BJ (cell line): ENCODE measurements at regions not wholly inside any gene's neighbourhood (a gene's known extent, or its start where the extent isn't known, plus 50 kb on each side); places are given as distances from the start of the nearest gene placed in this dataset.

Experiments
- CTCF ChIA-PET: fragments of 350-600 bp; formaldehyde crosslinking; extraction: SDS; loops from one replicate; lab custom pipeline; 2021; ENCODE audit warnings: antibody characterized with exemption, inconsistent platforms; lab: Yijun Ruan, JAX
- POLR2A ChIA-PET: fragments of 300-600 bp; sonication (Branson Sonifier 250); formaldehyde crosslinking; extraction: SDS; loops from one replicate; lab custom pipeline; 2021; ENCODE audit warnings: antibody characterized with exemption; lab: Charles Lee
- DNase-seq: peaks from one replicate; pipeline ENCODE4 v3.0.0-alpha.2; 2011; ENCODE audit warnings: low read depth
- H3K27me3 ChIP-seq: 2 replicates; pipeline ENCODE4 v1.6.0; 2011; ENCODE audit warnings: low read length; ENCODE audit not compliant: control insufficient read depth, insufficient read depth
- H3K36me3 ChIP-seq: 2 replicates; pipeline ENCODE4 v1.5.1; 2011; ENCODE audit warnings: low read length; ENCODE audit not compliant: control insufficient read depth, insufficient read depth
- H3K4me3 ChIP-seq: 2 replicates; pipeline ENCODE4 v1.5.1; 2011; ENCODE audit warnings: low read depth, mild to moderate bottlenecking, control low read depth, low read length
- CTCF ChIP-seq: IDR thresholded peaks from 2 replicates; pipeline ENCODE4 v1.5.1; 2011; ENCODE audit warnings: low read depth, mild to moderate bottlenecking, control low read depth, inconsistent platforms, low read length, moderate library complexity; ENCODE audit not compliant: insufficient read depth

GRCh38 chrX:110955706-110956105 lies 140.3 kb upstream of the PAK3 start:
- ChIA-PET CTCF (no interaction called here), POLR2A (no interaction called here)
- Histone ChIP-seq H3K36me3 (no peaks in the 10 kb centered on the region), H3K4me3 (no peak overlapping the region), H3K27me3 (no peaks in the 10 kb centered on the region)
- no peak for DNase-seq
- TF ChIP-seq CTCF = no peak

- TF ChIP-seq CTCF = no peak
- ChIA-PET POLR2A (no interaction called here), CTCF (no interaction called here)
- H3K27me3 ChIP-seq = no peaks in the 10 kb centered on the region
- H3K36me3 ChIP-seq = no peaks in the 10 kb centered on the region
- no peak for DNase-seq
- H3K4me3 ChIP-seq = no peak overlapping the region
Observed at GRCh38 chrX:110954428-110955100, 141.4 kb upstream of the PAK3 start.

- POLR2A ChIA-PET = no interaction called here
- CTCF ChIA-PET = no interaction called here
- no peak for TF ChIP-seq CTCF
Observed at GRCh38 chrX:110951472-110952269, 144.3 kb upstream of the PAK3 start.

GRCh38 chrX:110944751-110945675 lies 149.4 kb upstream of the CHRDL1 start:
- DNase-seq = no peak
- POLR2A ChIA-PET = no interaction called here

More at GRCh38 chrX:110951472-110952269, 144.3 kb upstream of the PAK3 start:
- Histone ChIP-seq H3K36me3 (no peaks in the 10 kb centered on the region), H3K4me3 (no peak overlapping the region), H3K27me3 (no peaks in the 10 kb centered on the region)
- no peak for DNase-seq

More at GRCh38 chrX:110944751-110945675, 149.4 kb upstream of the CHRDL1 start:
- no peak overlapping the region for H3K4me3 ChIP-seq
- CTCF ChIA-PET = interaction anchor here (0.7 kb wide), 1 partner anchor 17 kb away, joined by 3 read pairs; no protein-coding TSS in a partner anchor
- no peak for TF ChIP-seq CTCF
- no peaks in the 10 kb centered on the region for H3K36me3 ChIP-seq
- H3K27me3 ChIP-seq = no peaks in the 10 kb centered on the region
